IPS DF 19.7 (cell line): ENCODE measurements at regions not wholly inside any gene's neighbourhood (a gene's known extent, or its start where the extent isn't known, plus 50 kb on each side); places are given as distances from the start of the nearest gene placed in this dataset.

Experiments
- DNase-seq: peaks from one replicate; pipeline ENCODE4 v3.0.0-alpha.2; 2013; ENCODE audit warnings: low read depth, low spot score

GRCh38 chr2:126306539-126306938 lies 349.4 kb upstream of the GYPC start:
- no peak for DNase-seq

- no peak for DNase-seq
Observed at GRCh38 chr2:126307740-126308139, 348.2 kb upstream of the GYPC start.

- no peak for DNase-seq
Observed at GRCh38 chr2:126309185-126309584, 346.8 kb upstream of the GYPC start.

GRCh38 chr2:126312579-126312978 lies 343.4 kb upstream of the GYPC start:
- no peak for DNase-seq

GRCh38 chr2:126315828-126316227 lies 340.1 kb upstream of the GYPC start:
- DNase-seq, result no peak

GRCh38 chr2:126317790-126318431 lies 338.0 kb upstream of the GYPC start:
- DNase-seq, result no peak

GRCh38 chr2:126322342-126322741 lies 333.6 kb upstream of the GYPC start:
- DNase-seq, result no peak

GRCh38 chr2:126325202-126325601 lies 330.8 kb upstream of the GYPC start:
- no peak for DNase-seq

GRCh38 chr2:126329173-126329572 lies 326.8 kb upstream of the GYPC start:
- no peak for DNase-seq

- no peak for DNase-seq
Observed at GRCh38 chr2:126342457-126342856, 313.5 kb upstream of the GYPC start.

- no peak for DNase-seq
Observed at GRCh38 chr2:126343136-126343535, 312.8 kb upstream of the GYPC start.

- no peak for DNase-seq
Observed at GRCh38 chr2:126344493-126344892, 311.5 kb upstream of the GYPC start.

- DNase-seq, result no peak
Observed at GRCh38 chr2:126345691-126346090, 310.3 kb upstream of the GYPC start.

GRCh38 chr2:126356631-126357030 lies 299.3 kb upstream of the GYPC start:
- no peak for DNase-seq

- no peak for DNase-seq
Observed at GRCh38 chr2:126358122-126358521, 297.8 kb upstream of the GYPC start.

- no peak for DNase-seq
Observed at GRCh38 chr2:126359494-126359893, 296.5 kb upstream of the GYPC start.

GRCh38 chr2:126367361-126367760 lies 288.6 kb upstream of the GYPC start:
- DNase-seq, result no peak

- no peak for DNase-seq
Observed at GRCh38 chr2:126368758-126369157, 287.2 kb upstream of the GYPC start.

GRCh38 chr2:126370201-126370600 lies 285.8 kb upstream of the GYPC start:
- DNase-seq, result no peak

GRCh38 chr2:126372406-126372805 lies 283.6 kb upstream of the GYPC start:
- no peak for DNase-seq

GRCh38 chr2:126378176-126378575 lies 277.8 kb upstream of the GYPC start:
- DNase-seq, result no peak

GRCh38 chr2:126381091-126381490 lies 274.9 kb upstream of the GYPC start:
- no peak for DNase-seq

- no peak for DNase-seq
Observed at GRCh38 chr2:126382998-126383397, 273.0 kb upstream of the GYPC start.

GRCh38 chr2:126383800-126384199 lies 272.2 kb upstream of the GYPC start:
- no peak for DNase-seq
